WTC11 (cell line): ENCODE measurements at regions not wholly inside any gene's neighbourhood (a gene's known extent, or its start where the extent isn't known, plus 50 kb on each side); places are given as distances from the start of the nearest gene placed in this dataset.

ENCODE experiments used
- ATAC-seq: fragments of 200-7000 bp; cut with Tn5 transposase; 2 replicates; pipeline ENCODE4 v1.10.0; 2021; ENCODE audit warnings: mild to moderate bottlenecking, moderate library complexity
- CTCF ChIA-PET: fragments of 300-600 bp; sonication (Branson Sonifier 250); formaldehyde crosslinking; loops from one replicate; lab custom pipeline; 2021; ENCODE audit warnings: antibody characterized with exemption; lab: Charles Lee
- POLR2A ChIA-PET: fragments of 350-600 bp; sonication (Branson Sonifier 250); formaldehyde crosslinking; loops from one replicate; lab custom pipeline; 2021; ENCODE audit warnings: antibody characterized with exemption; lab: Charles Lee
- DNase-seq: peaks from one replicate; pipeline ENCODE4 v3.0.0; 2021; ENCODE audit warnings: low spot score
- H3K27ac Mint-ChIP-seq: 2 replicates; pipeline ENCODE4 v1.8.0; 2021; ENCODE audit warnings: mixed read lengths
- H3K27me3 Mint-ChIP-seq: 2 replicates; pipeline ENCODE4 v1.8.0; 2021; ENCODE audit warnings: low read depth, mild to moderate bottlenecking, moderate library complexity, mixed read lengths
- H3K36me3 Mint-ChIP-seq: 2 replicates; pipeline ENCODE4 v1.8.0; 2021; ENCODE audit warnings: mixed read lengths
- H3K4me1 Mint-ChIP-seq: 2 replicates; pipeline ENCODE4 v1.8.0; 2022; ENCODE audit warnings: mixed read lengths
- H3K4me3 Mint-ChIP-seq: 2 replicates; pipeline ENCODE4 v1.8.0; 2021; ENCODE audit warnings: mild to moderate bottlenecking, moderate library complexity, mixed read lengths
- H3K9me3 Mint-ChIP-seq: 2 replicates; pipeline ENCODE4 v1.8.0; 2021; ENCODE audit warnings: mixed read lengths
- AFF4 ChIP-seq: sonication (generic); formaldehyde crosslinking; IDR thresholded peaks from 2 replicates; pipeline ENCODE4 v1.8.1; 2023; ENCODE audit warnings: mild to moderate bottlenecking, missing genetic modification reagents, borderline replicate concordance
- E2F5 ChIP-seq: sonication (generic); formaldehyde crosslinking; IDR thresholded peaks from 2 replicates; pipeline ENCODE4 v1.8.1; 2022; ENCODE audit warnings: mild to moderate bottlenecking, moderate library complexity, missing genetic modification reagents
- FOXJ3 ChIP-seq: sonication (generic); formaldehyde crosslinking; IDR thresholded peaks from 2 replicates; pipeline ENCODE4 v1.9.0; 2021; ENCODE audit warnings: missing genetic modification reagents, mild to moderate bottlenecking, borderline replicate concordance
- FOXK1 ChIP-seq: sonication (generic); formaldehyde crosslinking; IDR thresholded peaks from 2 replicates; pipeline ENCODE4 v1.8.0; 2022; ENCODE audit warnings: mild to moderate bottlenecking, moderate library complexity, missing genetic modification reagents
- KAT7 ChIP-seq: sonication (generic); formaldehyde crosslinking; IDR thresholded peaks from 2 replicates; pipeline ENCODE4 v1.8.1; 2023; ENCODE audit warnings: missing genetic modification reagents, mild to moderate bottlenecking, borderline replicate concordance
- NR3C1 ChIP-seq: sonication (generic); formaldehyde crosslinking; conservative IDR thresholded peaks from 2 replicates; pipeline ENCODE4 v1.8.1; 2023; ENCODE audit warnings: low read depth, mild to moderate bottlenecking, missing genetic modification reagents
- SOX15 ChIP-seq: fragments of 250-450 bp; sonication (Bioruptor Pico); IDR thresholded peaks from 2 replicates; pipeline ENCODE4 v1.9.0; 2021; ENCODE audit warnings: mild to moderate bottlenecking
- TCF7 ChIP-seq: sonication (generic); formaldehyde crosslinking; IDR thresholded peaks from 2 replicates; pipeline ENCODE4 v1.8.0; 2022; ENCODE audit warnings: mild to moderate bottlenecking, low read depth, missing genetic modification reagents, moderate library complexity
- ZBTB43 ChIP-seq: sonication (generic); formaldehyde crosslinking; IDR thresholded peaks from 2 replicates; pipeline ENCODE4 v1.8.1; 2023; ENCODE audit warnings: mild to moderate bottlenecking, missing genetic modification reagents
- ZNF281 ChIP-seq: sonication (generic); formaldehyde crosslinking; IDR thresholded peaks from 2 replicates; pipeline ENCODE4 v1.8.0; 2023; ENCODE audit warnings: mild to moderate bottlenecking, missing genetic modification reagents
- ZNF425 ChIP-seq: fragments of 250-450 bp; sonication (Bioruptor Pico); conservative IDR thresholded peaks from 2 replicates; pipeline ENCODE4 v1.9.0; 2021; ENCODE audit warnings: mild to moderate bottlenecking
- ZNF532 ChIP-seq: fragments of 250-450 bp; sonication (Bioruptor Pico); IDR thresholded peaks from 2 replicates; pipeline ENCODE4 v1.9.0; 2021; ENCODE audit warnings: mild to moderate bottlenecking, borderline replicate concordance
- TF ChIP-seq, protein P1 (sequence below): sonication (generic); formaldehyde crosslinking; IDR thresholded peaks from 2 replicates; pipeline ENCODE4 v1.8.1; 2022; ENCODE audit warnings: low read depth, mild to moderate bottlenecking, moderate library complexity, missing genetic modification reagents, borderline replicate concordance
- TF ChIP-seq, protein P2 (sequence below): sonication (generic); formaldehyde crosslinking; IDR thresholded peaks from 2 replicates; pipeline ENCODE4 v1.8.0; 2022; ENCODE audit warnings: mild to moderate bottlenecking, missing genetic modification reagents

- ATAC-seq: no peak
- POLR2A ChIA-PET: no interaction called here
- TF ChIP-seq FOXJ3 (CRISPR knock-in tag): no peak
- no peak for TF ChIP-seq ZNF425 (CRISPR knock-in tag)
- TF ChIP-seq ZNF281 (CRISPR knock-in tag): no peak
- no peak for TF ChIP-seq SOX15 (CRISPR knock-in tag)
- no peak for TF ChIP-seq TCF7 (CRISPR knock-in tag)
- no peak for TF ChIP-seq AFF4
- TF ChIP-seq ZNF532: no peak
- TF ChIP-seq, protein P1, sequence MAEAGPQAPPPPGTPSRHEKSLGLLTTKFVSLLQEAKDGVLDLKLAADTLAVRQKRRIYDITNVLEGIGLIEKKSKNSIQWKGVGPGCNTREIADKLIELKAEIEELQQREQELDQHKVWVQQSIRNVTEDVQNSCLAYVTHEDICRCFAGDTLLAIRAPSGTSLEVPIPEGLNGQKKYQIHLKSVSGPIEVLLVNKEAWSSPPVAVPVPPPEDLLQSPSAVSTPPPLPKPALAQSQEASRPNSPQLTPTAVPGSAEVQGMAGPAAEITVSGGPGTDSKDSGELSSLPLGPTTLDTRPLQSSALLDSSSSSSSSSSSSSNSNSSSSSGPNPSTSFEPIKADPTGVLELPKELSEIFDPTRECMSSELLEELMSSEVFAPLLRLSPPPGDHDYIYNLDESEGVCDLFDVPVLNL (CRISPR knock-in tag): no peak
- TF ChIP-seq E2F5 (CRISPR knock-in tag): no peak
- TF ChIP-seq, protein P2, sequence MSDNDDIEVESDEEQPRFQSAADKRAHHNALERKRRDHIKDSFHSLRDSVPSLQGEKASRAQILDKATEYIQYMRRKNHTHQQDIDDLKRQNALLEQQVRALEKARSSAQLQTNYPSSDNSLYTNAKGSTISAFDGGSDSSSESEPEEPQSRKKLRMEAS (CRISPR knock-in tag): no peak
- TF ChIP-seq ZBTB43 (CRISPR knock-in tag): no peak
- no peak for TF ChIP-seq FOXK1
- TF ChIP-seq NR3C1 (CRISPR knock-in tag): no peak
- TF ChIP-seq KAT7 (CRISPR knock-in tag): no peak
- TF ChIP-seq, all 79 proteins: peak for 0
- CTCF ChIA-PET: no interaction called here
- Mint-ChIP-seq H3K4me1 (peaks cover 7% of the 10 kb centered on the region), H3K4me3 (no peak overlapping the region), H3K36me3 (no peaks in the 10 kb centered on the region), H3K27ac (no peak overlapping the region), H3K27me3 (no peaks in the 10 kb centered on the region), H3K9me3 (no peaks in the 10 kb centered on the region)
- no peak for DNase-seq
These were observed 299.6 kb downstream of the FGF10 start for GRCh38 chr5:44089424-44090144.
